ENCODE measurements at regions not wholly inside any gene's neighbourhood (a gene's known extent, or its start where the extent isn't known, plus 50 kb on each side); places are given as distances from the start of the nearest gene placed in this dataset.
A peak's percentile ranks its signal among the peaks of the same experiment; 100 is the strongest.
"Not testable (repeated sequence)": the region's sequence is repeated elsewhere in the genome, so short reads cannot be mapped to it uniquely, and the experiment has no call there.

DNA sequence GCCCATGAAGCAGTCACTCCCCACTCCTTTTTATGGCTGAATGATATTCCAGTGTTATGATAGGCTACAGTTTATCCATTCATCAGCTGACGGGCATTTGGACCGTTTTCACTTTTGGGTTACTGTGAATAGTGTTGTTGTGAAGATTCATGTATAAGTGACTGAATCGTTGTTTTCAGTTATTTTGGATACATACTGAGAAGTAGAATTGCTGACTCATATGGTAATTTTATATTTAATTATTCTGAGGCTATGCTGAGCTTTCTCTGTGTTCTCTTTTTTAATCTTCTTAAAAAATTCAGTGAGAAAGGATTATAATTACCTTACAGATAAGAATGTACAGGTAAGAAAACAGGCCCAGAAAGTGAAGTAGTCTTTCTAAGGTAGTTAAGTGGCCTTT, 117.9 kb upstream of the MPHOSPH6 start:
- intact Hi-C loops (cut with DNase I), result no loop called here
- H3K4me3 ChIP-seq, result no peak overlapping the region
- H3K9me3 ChIP-seq, result no peaks in the 10 kb centered on the region
- no peak for DNase-seq (ENCODE audit: extremely low spot score)
- H3K36me3 ChIP-seq, result no peaks in the 10 kb centered on the region
- H3K27me3 ChIP-seq, result no peaks in the 10 kb centered on the region
- WGBS, result 83% methylated on average over 3 of the region's 3 CpGs
- peaks cover 0 to 12% (median 11%) of the 10 kb centered on the region in 4 donors for H3K4me1 ChIP-seq
- no peak overlapping the region for H3K27ac ChIP-seq (replicated peaks in 1 of 4)
- TF ChIP-seq EP300 (IDR thresholded peaks at IDR 0.05) (no peak), POLR2A (IDR thresholded peaks at IDR 0.05; ENCODE audit: low read depth) (no peak), POLR2AphosphoS5 (IDR thresholded peaks at IDR 0.05) (no peak)
- TF ChIP-seq, protein P1, sequence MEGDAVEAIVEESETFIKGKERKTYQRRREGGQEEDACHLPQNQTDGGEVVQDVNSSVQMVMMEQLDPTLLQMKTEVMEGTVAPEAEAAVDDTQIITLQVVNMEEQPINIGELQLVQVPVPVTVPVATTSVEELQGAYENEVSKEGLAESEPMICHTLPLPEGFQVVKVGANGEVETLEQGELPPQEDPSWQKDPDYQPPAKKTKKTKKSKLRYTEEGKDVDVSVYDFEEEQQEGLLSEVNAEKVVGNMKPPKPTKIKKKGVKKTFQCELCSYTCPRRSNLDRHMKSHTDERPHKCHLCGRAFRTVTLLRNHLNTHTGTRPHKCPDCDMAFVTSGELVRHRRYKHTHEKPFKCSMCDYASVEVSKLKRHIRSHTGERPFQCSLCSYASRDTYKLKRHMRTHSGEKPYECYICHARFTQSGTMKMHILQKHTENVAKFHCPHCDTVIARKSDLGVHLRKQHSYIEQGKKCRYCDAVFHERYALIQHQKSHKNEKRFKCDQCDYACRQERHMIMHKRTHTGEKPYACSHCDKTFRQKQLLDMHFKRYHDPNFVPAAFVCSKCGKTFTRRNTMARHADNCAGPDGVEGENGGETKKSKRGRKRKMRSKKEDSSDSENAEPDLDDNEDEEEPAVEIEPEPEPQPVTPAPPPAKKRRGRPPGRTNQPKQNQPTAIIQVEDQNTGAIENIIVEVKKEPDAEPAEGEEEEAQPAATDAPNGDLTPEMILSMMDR (IDR thresholded peaks at IDR 0.05), result no peak

DNA sequence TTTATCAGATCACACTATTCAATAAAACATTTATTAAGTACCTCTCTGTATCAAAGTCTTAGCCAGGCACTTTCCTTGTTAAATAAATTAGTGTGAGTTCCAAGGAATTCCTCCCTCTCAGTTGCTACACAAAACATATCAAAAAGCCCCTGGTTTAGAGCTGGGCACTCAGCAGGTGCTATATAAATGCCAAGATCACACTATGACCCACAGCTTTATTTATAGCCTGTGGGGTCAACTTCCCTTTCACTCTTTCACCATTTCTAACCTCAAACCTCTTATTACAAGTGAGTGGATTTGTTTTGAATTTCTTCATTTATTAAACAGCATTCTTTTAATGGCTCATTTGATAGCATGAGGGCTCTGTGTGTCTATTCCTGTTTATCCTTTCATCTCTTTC, 112.6 kb upstream of the MPHOSPH6 start:
- peaks cover 11 to 38% (median 34%) of the 10 kb centered on the region in 4 donors for H3K4me1 ChIP-seq
- H3K9me3 ChIP-seq, result no peaks in the 10 kb centered on the region
- intact Hi-C loops (cut with DNase I), result no loop called here
- H3K36me3 ChIP-seq, result no peaks in the 10 kb centered on the region
- H3K27me3 ChIP-seq, result no peaks in the 10 kb centered on the region
- no peak for DNase-seq (ENCODE audit: extremely low spot score)
- no peak for TF ChIP-seq EP300 (IDR thresholded peaks at IDR 0.05)
- TF ChIP-seq POLR2AphosphoS5 (IDR thresholded peaks at IDR 0.05), result no peak
- TF ChIP-seq, protein P1 (IDR thresholded peaks at IDR 0.05), result no peak
- TF ChIP-seq POLR2A (IDR thresholded peaks at IDR 0.05; ENCODE audit: low read depth), result no peak
- no peak overlapping the region for H3K4me3 ChIP-seq
- no peak overlapping the region for H3K27ac ChIP-seq (replicated peaks in 1 of 4)

DNA sequence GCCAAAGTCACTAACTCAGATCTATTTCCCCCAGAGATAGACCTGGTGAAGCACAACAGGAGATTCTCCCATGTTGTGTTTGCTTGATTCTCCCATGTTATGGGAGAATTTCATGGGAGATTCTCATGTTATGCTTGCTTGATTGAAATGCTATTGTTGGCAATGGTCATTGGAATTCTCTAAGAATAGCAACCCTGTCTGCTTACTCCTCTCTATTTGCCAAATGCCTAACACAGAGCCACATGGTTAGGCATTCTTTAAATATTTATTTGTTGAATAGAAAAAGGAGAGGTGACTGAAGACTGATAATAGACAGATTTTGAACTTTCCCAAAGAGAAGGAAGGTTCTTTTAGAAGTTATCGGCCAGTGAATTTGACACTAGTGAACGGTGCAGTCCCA, 111.5 kb upstream of the MPHOSPH6 start:
- Histone ChIP-seq H3K4me1 (peaks cover 11 to 38% (median 34%) of the 10 kb centered on the region in 4 donors), H3K9me3 (no peaks in the 10 kb centered on the region), H3K4me3 (no peak overlapping the region), H3K27ac (replicated peaks in 1 of 4) (peak overlapping the region in 3 of 4 donors; percentile 31 to 55 (median 55)), H3K36me3 (no peaks in the 10 kb centered on the region), H3K27me3 (no peaks in the 10 kb centered on the region)
- TF ChIP-seq EP300 (IDR thresholded peaks at IDR 0.05) (no peak), POLR2A (IDR thresholded peaks at IDR 0.05; ENCODE audit: low read depth) (no peak), POLR2AphosphoS5 (IDR thresholded peaks at IDR 0.05) (no peak)
- TF ChIP-seq, protein P1 (IDR thresholded peaks at IDR 0.05), result no peak
- intact Hi-C loops (cut with DNase I), result no loop called here
- no peak for DNase-seq (ENCODE audit: extremely low spot score)
- 40% methylated on average over 2 of the region's 2 CpGs for WGBS

DNA sequence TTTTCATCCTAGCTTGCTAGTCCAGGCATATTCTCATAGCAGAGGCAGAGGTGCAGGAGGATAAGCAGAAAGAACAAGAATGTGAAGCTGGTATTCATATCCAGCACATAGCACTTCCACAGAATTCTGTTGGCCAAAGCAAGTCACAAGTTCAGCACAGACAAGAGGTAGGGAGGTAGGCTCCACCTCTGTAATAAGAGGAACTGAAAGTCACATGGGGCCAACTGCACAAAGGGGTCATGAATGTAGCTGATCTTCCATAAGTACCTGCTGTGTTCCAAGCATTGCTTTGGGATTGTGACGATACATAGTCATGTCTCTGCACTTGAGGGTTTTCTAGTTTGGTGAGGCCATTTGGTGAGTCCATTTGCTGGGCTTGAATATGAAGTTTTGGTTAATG, 110.8 kb upstream of the MPHOSPH6 start:
- Histone ChIP-seq H3K36me3 (no peaks in the 10 kb centered on the region), H3K9me3 (no peaks in the 10 kb centered on the region), H3K27ac (replicated peaks in 1 of 4) (peak overlapping the region in 3 of 4 donors; percentile 31 to 55 (median 55)), H3K4me1 (peaks cover 11 to 38% (median 34%) of the 10 kb centered on the region in 4 donors), H3K27me3 (no peaks in the 10 kb centered on the region), H3K4me3 (no peak overlapping the region)
- no peak for DNase-seq (ENCODE audit: extremely low spot score)
- intact Hi-C loops (cut with DNase I), result no loop called here
- WGBS, result 80% methylated on average over 1 of the region's 1 CpG
- no peak for TF ChIP-seq EP300 (IDR thresholded peaks at IDR 0.05)
- TF ChIP-seq POLR2A (IDR thresholded peaks at IDR 0.05; ENCODE audit: low read depth), result no peak
- TF ChIP-seq, protein P1 (IDR thresholded peaks at IDR 0.05), result no peak
- TF ChIP-seq POLR2AphosphoS5 (IDR thresholded peaks at IDR 0.05), result no peak

DNA sequence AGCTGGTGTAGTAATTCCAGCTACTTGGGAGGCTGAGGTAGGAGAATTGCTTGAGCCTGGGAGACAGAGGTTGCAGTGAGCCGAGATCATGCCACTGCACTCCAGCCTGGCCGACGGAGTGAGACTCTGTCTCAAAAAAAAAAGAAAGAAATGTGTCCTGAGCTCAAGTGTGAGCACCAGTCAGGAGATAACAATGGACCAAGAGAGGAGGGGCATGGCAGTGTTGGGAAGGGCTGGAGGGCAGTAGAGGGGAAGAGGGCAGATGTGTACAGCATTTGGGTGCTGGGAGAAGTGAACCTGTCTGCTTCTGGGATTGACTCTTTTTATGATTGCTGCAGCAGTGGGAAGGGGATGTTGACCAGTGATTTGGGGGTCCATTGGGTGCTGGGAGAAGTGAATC, 105.3 kb upstream of the MPHOSPH6 start:
- WGBS, result 94% methylated on average over 3 of the region's 3 CpGs
- intact Hi-C loops (cut with DNase I), result not testable (repeated sequence)

More for the DNA sequence above, 105.3 kb upstream of the MPHOSPH6 start:
- not testable (repeated sequence) for H3K27ac ChIP-seq (replicated peaks in 1 of 4); DNase-seq (ENCODE audit: extremely low spot score); H3K4me1 ChIP-seq; H3K27me3 ChIP-seq; H3K36me3 ChIP-seq; H3K4me3 ChIP-seq; H3K9me3 ChIP-seq
